IMR-90 (cell line): ENCODE measurements at regions not wholly inside any gene's neighbourhood (a gene's known extent, or its start where the extent isn't known, plus 50 kb on each side); places are given as distances from the start of the nearest gene placed in this dataset.
"Not testable (repeated sequence)": the region's sequence is repeated elsewhere in the genome, so short reads cannot be mapped to it uniquely, and the experiment has no call there.

Experiments
- CTCF ChIP-seq: conservative IDR thresholded peaks from 2 replicates; pipeline ENCODE4 v1.5.1; 2012; ENCODE audit warnings: mild to moderate bottlenecking, low read depth, low read length, improper control_type of control experiment
- FOS ChIP-seq: fragments of 150-350 bp; IDR thresholded peaks from 2 replicates; pipeline ENCODE4 v1.6.1; 2016; ENCODE audit warnings: low read depth, low read length

GRCh38 chr4:49129870-49130269 lies 143.8 kb downstream of the CWH43 start:
- not testable (repeated sequence) for TF ChIP-seq CTCF, FOS
